ENCODE measurements at regions not wholly inside any gene's neighbourhood (a gene's known extent, or its start where the extent isn't known, plus 50 kb on each side); places are given as distances from the start of the nearest gene placed in this dataset.
"Not testable (repeated sequence)": the region's sequence is repeated elsewhere in the genome, so short reads cannot be mapped to it uniquely, and the experiment has no call there.

DNA sequence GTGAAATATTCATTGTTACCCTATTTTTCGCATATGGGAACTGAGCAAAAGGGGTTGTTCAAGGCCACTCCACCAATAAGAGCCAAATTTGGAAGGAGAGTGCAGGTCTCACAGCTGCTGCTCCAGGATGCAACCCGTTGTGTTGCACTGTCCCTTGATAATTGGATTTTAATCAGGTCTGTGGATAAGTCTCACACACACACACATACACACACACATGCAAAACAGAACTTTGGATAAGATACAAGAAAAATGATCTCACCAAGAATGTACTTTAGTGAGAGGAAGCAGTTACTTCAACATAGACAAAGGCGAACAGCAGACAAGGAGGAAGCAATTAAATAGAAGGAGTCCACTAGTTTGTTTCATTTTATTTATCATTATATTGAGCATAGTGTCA lies 127.3 kb upstream of the EDNRB start:
- Histone ChIP-seq H3K4me2 (ENCODE audit: low read length) (no peak overlapping the region), H3K9me3 (ENCODE audit: insufficient read depth, low read depth, low read length) (no peaks in the 10 kb centered on the region), H3K79me2 (ENCODE audit: control insufficient read depth, insufficient read depth, low read length, poor library complexity) (no peaks in the 10 kb centered on the region), H3K36me3 (ENCODE audit: control insufficient read depth in 1 of 2, insufficient read depth in 2 of 2, low read length in 2 of 2) (no peaks in the 10 kb centered on the region), H2AK5ac (ENCODE audit: low read length) (no peak overlapping the region), H2BK12ac (ENCODE audit: low read length) (no peak overlapping the region), H2BK5ac (ENCODE audit: low read depth, low read length, poor library complexity) (no peak overlapping the region), H3K18ac (ENCODE audit: low read length) (no peak overlapping the region), H3K27ac (ENCODE audit: low read depth, low read length) (no peak overlapping the region), H3K4ac (ENCODE audit: low read depth, low read length) (no peak overlapping the region), H3K9ac (ENCODE audit: low read length) (no peak overlapping the region), H3K4me1 (ENCODE audit: control insufficient read depth in 1 of 2, insufficient read depth in 2 of 2, low read length in 2 of 2) (no peaks in the 10 kb centered on the region), H4K8ac (ENCODE audit: low read depth, low read length) (no peak overlapping the region), H3K27me3 (ENCODE audit: insufficient read depth, low read length) (no peaks in the 10 kb centered on the region), H4K12ac (ENCODE audit: low read depth, low read length) (no peak overlapping the region), H3K4me3 (ENCODE audit: low read depth, low read length) (no peak overlapping the region), H4K91ac (ENCODE audit: low read depth, low read length) (no peak overlapping the region), H3K23ac (ENCODE audit: low read length) (no peak overlapping the region), H3K79me1 (ENCODE audit: low read length) (no peaks in the 10 kb centered on the region), H2AFZ (ENCODE audit: insufficient read depth, low read length, poor library complexity) (no peak overlapping the region), H3K14ac (ENCODE audit: low read length) (no peak overlapping the region), H2BK120ac (ENCODE audit: insufficient read depth, low read length, poor library complexity) (no peak overlapping the region)
- no CpG with 5 or more reads among the region's 3 CpGs for whole genome bisulfite sequencing (ENCODE audit: extremely low coverage, insufficient coverage, insufficient read length)
- no peak for DNase-seq

GRCh38 chr13:78041366-78041765 lies 122.7 kb upstream of the EDNRB start:
- H2BK120ac ChIP-seq (ENCODE audit: insufficient read depth, low read length, poor library complexity); H3K18ac ChIP-seq (ENCODE audit: low read length); H2BK5ac ChIP-seq (ENCODE audit: low read depth, low read length, poor library complexity); H4K12ac ChIP-seq (ENCODE audit: low read depth, low read length); H4K91ac ChIP-seq (ENCODE audit: low read depth, low read length); DNase-seq; H3K4me2 ChIP-seq (ENCODE audit: low read length); H3K27ac ChIP-seq (ENCODE audit: low read depth, low read length); H3K14ac ChIP-seq (ENCODE audit: low read length); H3K27me3 ChIP-seq (ENCODE audit: insufficient read depth, low read length); H3K4me1 ChIP-seq (ENCODE audit: control insufficient read depth in 1 of 2, insufficient read depth in 2 of 2, low read length in 2 of 2); H3K79me2 ChIP-seq (ENCODE audit: control insufficient read depth, insufficient read depth, low read length, poor library complexity); H3K4ac ChIP-seq (ENCODE audit: low read depth, low read length); H3K4me3 ChIP-seq (ENCODE audit: low read depth, low read length); H2AK5ac ChIP-seq (ENCODE audit: low read length); H3K79me1 ChIP-seq (ENCODE audit: low read length); H3K9ac ChIP-seq (ENCODE audit: low read length); H3K36me3 ChIP-seq (ENCODE audit: control insufficient read depth in 1 of 2, insufficient read depth in 2 of 2, low read length in 2 of 2); H2BK12ac ChIP-seq (ENCODE audit: low read length); H4K8ac ChIP-seq (ENCODE audit: low read depth, low read length); H3K23ac ChIP-seq (ENCODE audit: low read length); H2AFZ ChIP-seq (ENCODE audit: insufficient read depth, low read length, poor library complexity); H3K9me3 ChIP-seq (ENCODE audit: insufficient read depth, low read depth, low read length): not testable (repeated sequence)
- no CpG with 5 or more reads among the region's 3 CpGs for WGBS (ENCODE audit: extremely low coverage, insufficient coverage, insufficient read length)

GRCh38 chr13:78040205-78040830 lies 121.7 kb upstream of the EDNRB start:
- H4K91ac ChIP-seq (ENCODE audit: low read depth, low read length): no peak overlapping the region
- H3K23ac ChIP-seq (ENCODE audit: low read length): peak overlapping the region; percentile 7
- H3K79me1 ChIP-seq (ENCODE audit: low read length): no peaks in the 10 kb centered on the region
- DNase-seq: no peak
- H4K8ac ChIP-seq (ENCODE audit: low read depth, low read length): no peak overlapping the region
- no peak overlapping the region for H2AK5ac ChIP-seq (ENCODE audit: low read length)
- H4K12ac ChIP-seq (ENCODE audit: low read depth, low read length): no peak overlapping the region
- no peaks in the 10 kb centered on the region for H3K79me2 ChIP-seq (ENCODE audit: control insufficient read depth, insufficient read depth, low read length, poor library complexity)
- H2BK5ac ChIP-seq (ENCODE audit: low read depth, low read length, poor library complexity): no peak overlapping the region
- no peak overlapping the region for H3K4me3 ChIP-seq (ENCODE audit: low read depth, low read length)
- no peak overlapping the region for H2BK120ac ChIP-seq (ENCODE audit: insufficient read depth, low read length, poor library complexity)
- no CpG with 5 or more reads among the region's 4 CpGs for WGBS (ENCODE audit: extremely low coverage, insufficient coverage, insufficient read length)
- H3K4me1 ChIP-seq (ENCODE audit: control insufficient read depth in 1 of 2, insufficient read depth in 2 of 2, low read length in 2 of 2): no peaks in the 10 kb centered on the region
- H3K27ac ChIP-seq (ENCODE audit: low read depth, low read length): no peak overlapping the region
- no peaks in the 10 kb centered on the region for H3K36me3 ChIP-seq (ENCODE audit: control insufficient read depth in 1 of 2, insufficient read depth in 2 of 2, low read length in 2 of 2)
- no peak overlapping the region for H3K4me2 ChIP-seq (ENCODE audit: low read length)
- H3K14ac ChIP-seq (ENCODE audit: low read length): no peak overlapping the region
- no peaks in the 10 kb centered on the region for H3K27me3 ChIP-seq (ENCODE audit: insufficient read depth, low read length)
- no peak overlapping the region for H3K18ac ChIP-seq (ENCODE audit: low read length)
- H3K9ac ChIP-seq (ENCODE audit: low read length): no peak overlapping the region
- H2AFZ ChIP-seq (ENCODE audit: insufficient read depth, low read length, poor library complexity): no peak overlapping the region
- no peak overlapping the region for H3K4ac ChIP-seq (ENCODE audit: low read depth, low read length)
- H2BK12ac ChIP-seq (ENCODE audit: low read length): no peak overlapping the region
- no peaks in the 10 kb centered on the region for H3K9me3 ChIP-seq (ENCODE audit: insufficient read depth, low read depth, low read length)

DNA sequence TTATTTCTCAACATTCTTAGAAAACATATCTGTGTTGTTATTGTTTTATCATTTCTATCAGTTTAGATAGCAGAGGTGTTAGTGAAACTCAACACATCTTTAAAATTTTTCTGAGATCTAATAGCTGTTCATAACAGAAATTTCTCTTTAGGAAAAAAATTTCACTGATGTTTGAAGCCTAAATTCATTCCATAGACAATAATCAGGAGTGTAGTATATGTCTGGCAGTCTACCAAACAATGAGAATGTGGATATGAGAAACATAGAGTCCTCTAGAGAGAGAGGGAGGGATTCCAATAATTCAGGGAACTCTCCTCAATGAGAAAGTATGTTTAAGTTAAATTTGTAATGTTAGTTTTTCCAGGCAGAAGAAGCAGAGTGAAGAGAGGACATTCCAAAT lies 118.2 kb upstream of the EDNRB start:
- Histone ChIP-seq H3K79me1 (ENCODE audit: low read length) (no peaks in the 10 kb centered on the region), H3K4me3 (ENCODE audit: low read depth, low read length) (no peak overlapping the region), H2BK12ac (ENCODE audit: low read length) (no peak overlapping the region), H3K4ac (ENCODE audit: low read depth, low read length) (no peak overlapping the region), H2AK5ac (ENCODE audit: low read length) (no peak overlapping the region), H3K9ac (ENCODE audit: low read length) (no peak overlapping the region), H3K27ac (ENCODE audit: low read depth, low read length) (no peak overlapping the region), H4K91ac (ENCODE audit: low read depth, low read length) (no peak overlapping the region), H3K23ac (ENCODE audit: low read length) (no peak overlapping the region), H3K27me3 (ENCODE audit: insufficient read depth, low read length) (no peaks in the 10 kb centered on the region), H4K12ac (ENCODE audit: low read depth, low read length) (no peak overlapping the region), H2BK120ac (ENCODE audit: insufficient read depth, low read length, poor library complexity) (no peak overlapping the region), H4K8ac (ENCODE audit: low read depth, low read length) (no peak overlapping the region), H3K79me2 (ENCODE audit: control insufficient read depth, insufficient read depth, low read length, poor library complexity) (no peaks in the 10 kb centered on the region), H3K36me3 (ENCODE audit: control insufficient read depth in 1 of 2, insufficient read depth in 2 of 2, low read length in 2 of 2) (no peaks in the 10 kb centered on the region), H3K14ac (ENCODE audit: low read length) (no peak overlapping the region), H3K4me2 (ENCODE audit: low read length) (no peak overlapping the region), H2AFZ (ENCODE audit: insufficient read depth, low read length, poor library complexity) (no peak overlapping the region), H3K4me1 (ENCODE audit: control insufficient read depth in 1 of 2, insufficient read depth in 2 of 2, low read length in 2 of 2) (no peaks in the 10 kb centered on the region), H3K9me3 (ENCODE audit: insufficient read depth, low read depth, low read length) (no peaks in the 10 kb centered on the region), H2BK5ac (ENCODE audit: low read depth, low read length, poor library complexity) (no peak overlapping the region), H3K18ac (ENCODE audit: low read length) (no peak overlapping the region)
- DNase-seq: peak; percentile 48 to 90

All from trophoblast cell (in vitro differentiated cells and primary cell).